ENCODE measurements at regions not wholly inside any gene's neighbourhood (a gene's known extent, or its start where the extent isn't known, plus 50 kb on each side); places are given as distances from the start of the nearest gene placed in this dataset.

DNA sequence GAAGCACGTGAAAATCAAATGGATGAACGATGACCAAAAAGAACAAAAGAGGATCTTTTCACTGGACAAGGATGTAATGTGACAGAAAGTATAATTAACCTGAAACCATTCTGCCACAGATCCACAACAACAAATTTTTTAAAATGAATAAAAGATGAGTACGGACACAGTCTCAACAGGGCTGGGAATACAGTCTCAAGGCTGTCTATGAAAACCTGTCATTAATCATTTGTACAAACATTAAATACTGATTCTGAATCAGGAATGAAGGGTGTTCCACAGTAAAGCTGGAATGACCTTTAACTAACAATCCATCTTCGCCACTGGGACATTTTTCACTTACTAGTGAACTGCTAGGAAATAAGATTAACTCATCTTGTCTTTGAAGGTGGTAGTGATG lies 506.9 kb upstream of the ADAMTS9 start:
- TF ChIP-seq FOSL1 (IDR thresholded peaks at IDR 0.05; ENCODE audit: low read depth) (no peak), POLR2A (IDR thresholded peaks at IDR 0.05; ENCODE audit: borderline replicate concordance, extremely low read depth, insufficient read depth, insufficient read length) (no peak), POLR2AphosphoS5 (IDR thresholded peaks at IDR 0.05; ENCODE audit: low read depth, low read length) (no peak), EZH2 (IDR thresholded peaks at IDR 0.05) (no peak), RAD21 (IDR thresholded peaks at IDR 0.05; ENCODE audit: low read depth) (no peak), JUND (IDR thresholded peaks at IDR 0.05) (no peak)
- TF ChIP-seq, protein P1, sequence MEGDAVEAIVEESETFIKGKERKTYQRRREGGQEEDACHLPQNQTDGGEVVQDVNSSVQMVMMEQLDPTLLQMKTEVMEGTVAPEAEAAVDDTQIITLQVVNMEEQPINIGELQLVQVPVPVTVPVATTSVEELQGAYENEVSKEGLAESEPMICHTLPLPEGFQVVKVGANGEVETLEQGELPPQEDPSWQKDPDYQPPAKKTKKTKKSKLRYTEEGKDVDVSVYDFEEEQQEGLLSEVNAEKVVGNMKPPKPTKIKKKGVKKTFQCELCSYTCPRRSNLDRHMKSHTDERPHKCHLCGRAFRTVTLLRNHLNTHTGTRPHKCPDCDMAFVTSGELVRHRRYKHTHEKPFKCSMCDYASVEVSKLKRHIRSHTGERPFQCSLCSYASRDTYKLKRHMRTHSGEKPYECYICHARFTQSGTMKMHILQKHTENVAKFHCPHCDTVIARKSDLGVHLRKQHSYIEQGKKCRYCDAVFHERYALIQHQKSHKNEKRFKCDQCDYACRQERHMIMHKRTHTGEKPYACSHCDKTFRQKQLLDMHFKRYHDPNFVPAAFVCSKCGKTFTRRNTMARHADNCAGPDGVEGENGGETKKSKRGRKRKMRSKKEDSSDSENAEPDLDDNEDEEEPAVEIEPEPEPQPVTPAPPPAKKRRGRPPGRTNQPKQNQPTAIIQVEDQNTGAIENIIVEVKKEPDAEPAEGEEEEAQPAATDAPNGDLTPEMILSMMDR (IDR thresholded peaks at IDR 0.05 in 2 of 3, conservative IDR thresholded peaks at IDR 0.05 in 1 of 3; ENCODE audit: borderline replicate concordance in 1 of 3, insufficient read depth in 1 of 3, low read depth in 2 of 3, low read length in 2 of 3): no peak
- TF ChIP-seq, protein P2, sequence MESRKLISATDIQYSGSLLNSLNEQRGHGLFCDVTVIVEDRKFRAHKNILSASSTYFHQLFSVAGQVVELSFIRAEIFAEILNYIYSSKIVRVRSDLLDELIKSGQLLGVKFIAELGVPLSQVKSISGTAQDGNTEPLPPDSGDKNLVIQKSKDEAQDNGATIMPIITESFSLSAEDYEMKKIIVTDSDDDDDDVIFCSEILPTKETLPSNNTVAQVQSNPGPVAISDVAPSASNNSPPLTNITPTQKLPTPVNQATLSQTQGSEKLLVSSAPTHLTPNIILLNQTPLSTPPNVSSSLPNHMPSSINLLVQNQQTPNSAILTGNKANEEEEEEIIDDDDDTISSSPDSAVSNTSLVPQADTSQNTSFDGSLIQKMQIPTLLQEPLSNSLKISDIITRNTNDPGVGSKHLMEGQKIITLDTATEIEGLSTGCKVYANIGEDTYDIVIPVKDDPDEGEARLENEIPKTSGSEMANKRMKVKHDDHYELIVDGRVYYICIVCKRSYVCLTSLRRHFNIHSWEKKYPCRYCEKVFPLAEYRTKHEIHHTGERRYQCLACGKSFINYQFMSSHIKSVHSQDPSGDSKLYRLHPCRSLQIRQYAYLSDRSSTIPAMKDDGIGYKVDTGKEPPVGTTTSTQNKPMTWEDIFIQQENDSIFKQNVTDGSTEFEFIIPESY (IDR thresholded peaks at IDR 0.05; ENCODE audit: extremely low read depth, insufficient replicate concordance, low read length): no peak
- TF ChIP-seq, protein P3, sequence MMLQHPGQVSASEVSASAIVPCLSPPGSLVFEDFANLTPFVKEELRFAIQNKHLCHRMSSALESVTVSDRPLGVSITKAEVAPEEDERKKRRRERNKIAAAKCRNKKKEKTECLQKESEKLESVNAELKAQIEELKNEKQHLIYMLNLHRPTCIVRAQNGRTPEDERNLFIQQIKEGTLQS (IDR thresholded peaks at IDR 0.05): no peak
- TF ChIP-seq, protein P4, sequence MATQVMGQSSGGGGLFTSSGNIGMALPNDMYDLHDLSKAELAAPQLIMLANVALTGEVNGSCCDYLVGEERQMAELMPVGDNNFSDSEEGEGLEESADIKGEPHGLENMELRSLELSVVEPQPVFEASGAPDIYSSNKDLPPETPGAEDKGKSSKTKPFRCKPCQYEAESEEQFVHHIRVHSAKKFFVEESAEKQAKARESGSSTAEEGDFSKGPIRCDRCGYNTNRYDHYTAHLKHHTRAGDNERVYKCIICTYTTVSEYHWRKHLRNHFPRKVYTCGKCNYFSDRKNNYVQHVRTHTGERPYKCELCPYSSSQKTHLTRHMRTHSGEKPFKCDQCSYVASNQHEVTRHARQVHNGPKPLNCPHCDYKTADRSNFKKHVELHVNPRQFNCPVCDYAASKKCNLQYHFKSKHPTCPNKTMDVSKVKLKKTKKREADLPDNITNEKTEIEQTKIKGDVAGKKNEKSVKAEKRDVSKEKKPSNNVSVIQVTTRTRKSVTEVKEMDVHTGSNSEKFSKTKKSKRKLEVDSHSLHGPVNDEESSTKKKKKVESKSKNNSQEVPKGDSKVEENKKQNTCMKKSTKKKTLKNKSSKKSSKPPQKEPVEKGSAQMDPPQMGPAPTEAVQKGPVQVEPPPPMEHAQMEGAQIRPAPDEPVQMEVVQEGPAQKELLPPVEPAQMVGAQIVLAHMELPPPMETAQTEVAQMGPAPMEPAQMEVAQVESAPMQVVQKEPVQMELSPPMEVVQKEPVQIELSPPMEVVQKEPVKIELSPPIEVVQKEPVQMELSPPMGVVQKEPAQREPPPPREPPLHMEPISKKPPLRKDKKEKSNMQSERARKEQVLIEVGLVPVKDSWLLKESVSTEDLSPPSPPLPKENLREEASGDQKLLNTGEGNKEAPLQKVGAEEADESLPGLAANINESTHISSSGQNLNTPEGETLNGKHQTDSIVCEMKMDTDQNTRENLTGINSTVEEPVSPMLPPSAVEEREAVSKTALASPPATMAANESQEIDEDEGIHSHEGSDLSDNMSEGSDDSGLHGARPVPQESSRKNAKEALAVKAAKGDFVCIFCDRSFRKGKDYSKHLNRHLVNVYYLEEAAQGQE (IDR thresholded peaks at IDR 0.05; ENCODE audit: low read depth): no peak
